GM19372 (cell line): ENCODE measurements at regions not wholly inside any gene's neighbourhood (a gene's known extent, or its start where the extent isn't known, plus 50 kb on each side); places are given as distances from the start of the nearest gene placed in this dataset.
"Not testable (repeated sequence)": the region's sequence is repeated elsewhere in the genome, so short reads cannot be mapped to it uniquely, and the experiment has no call there.

Source experiments
- ATAC-seq: cut with Tn5 transposase; IDR thresholded peaks from one replicate; pipeline ENCODE4 v1.9.1; 2021; ENCODE audit warnings: mild to moderate bottlenecking, low read depth, moderate library complexity; ENCODE audit not compliant: unreplicated experiment

DNA sequence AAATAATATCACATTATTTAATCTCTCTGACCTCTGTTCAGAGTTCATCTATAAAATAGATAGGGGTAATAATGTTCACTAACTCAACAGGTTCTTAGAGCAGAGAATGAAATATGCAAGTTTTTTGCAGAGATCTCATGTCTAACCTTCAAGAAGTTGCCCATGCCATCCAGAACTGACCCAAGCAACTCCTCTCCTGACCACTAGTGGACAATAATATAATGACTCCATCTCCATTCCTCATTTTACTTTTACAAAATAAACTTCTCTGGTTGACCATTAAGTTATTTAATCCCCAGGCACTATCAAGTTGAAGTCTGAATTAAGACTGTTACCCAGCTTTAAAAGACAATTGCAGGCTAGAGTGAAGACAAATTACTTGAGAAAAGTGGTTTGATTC is 382.6 kb downstream of the KCNA4 start:
- ATAC-seq, result no peak

DNA sequence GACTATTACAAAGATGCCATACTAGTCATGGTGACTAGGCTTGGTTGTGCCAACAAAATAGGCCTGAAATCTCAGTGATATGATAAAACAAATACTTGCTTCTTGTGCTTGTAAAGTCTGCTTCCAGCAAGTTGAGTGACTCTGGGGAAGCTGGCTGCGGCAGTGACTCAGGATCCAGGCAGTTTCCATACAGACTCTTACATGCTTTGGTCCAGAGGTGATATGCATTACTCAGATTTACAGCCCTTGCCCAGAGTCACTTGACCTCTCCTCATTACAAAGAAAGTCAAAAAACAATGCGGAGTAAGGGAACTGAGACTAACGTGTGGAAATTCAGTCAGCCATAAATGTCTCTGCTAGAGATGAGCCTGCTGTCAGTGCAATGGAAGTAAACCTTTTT is 387.5 kb downstream of the KCNA4 start:
- no peak for ATAC-seq

DNA sequence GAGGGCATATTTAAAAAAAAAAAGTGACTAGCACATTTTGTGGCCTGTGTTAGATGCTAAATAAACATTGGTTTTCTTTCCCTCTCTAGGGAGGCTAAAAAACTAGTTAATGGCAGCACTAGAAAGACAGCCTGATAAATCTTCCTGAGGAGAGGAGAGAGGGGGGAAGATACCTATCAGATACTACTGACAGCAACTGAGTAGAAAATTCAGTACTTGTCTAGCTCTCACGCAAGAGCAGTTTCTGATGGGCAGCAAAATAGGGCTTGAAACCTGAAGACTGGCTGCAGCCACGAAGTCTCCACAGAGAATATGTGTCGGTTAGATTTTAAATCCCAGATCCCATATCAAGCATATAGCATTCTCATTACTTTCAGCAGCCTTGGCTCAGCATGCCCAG is 388.2 kb downstream of the KCNA4 start:
- no peak for ATAC-seq

DNA sequence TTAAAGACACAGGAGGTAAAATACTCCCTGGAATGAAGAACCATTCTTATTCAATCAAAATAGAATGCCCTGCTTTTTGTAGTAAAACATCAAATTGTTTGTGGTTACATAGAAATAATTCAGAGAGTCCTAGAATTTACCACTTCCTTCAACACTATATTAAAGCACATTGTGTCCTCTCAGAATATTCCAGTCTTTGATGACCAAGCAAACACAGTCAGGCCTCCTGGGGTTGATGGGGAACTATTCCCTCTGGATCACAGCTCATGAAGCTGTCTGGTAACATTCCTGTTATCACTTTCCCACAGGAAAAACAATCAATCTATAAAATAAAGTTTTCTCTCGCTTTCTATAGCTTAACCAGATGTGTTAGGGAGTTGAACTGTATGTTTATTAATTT is 389.3 kb downstream of the KCNA4 start:
- ATAC-seq, result no peak

DNA sequence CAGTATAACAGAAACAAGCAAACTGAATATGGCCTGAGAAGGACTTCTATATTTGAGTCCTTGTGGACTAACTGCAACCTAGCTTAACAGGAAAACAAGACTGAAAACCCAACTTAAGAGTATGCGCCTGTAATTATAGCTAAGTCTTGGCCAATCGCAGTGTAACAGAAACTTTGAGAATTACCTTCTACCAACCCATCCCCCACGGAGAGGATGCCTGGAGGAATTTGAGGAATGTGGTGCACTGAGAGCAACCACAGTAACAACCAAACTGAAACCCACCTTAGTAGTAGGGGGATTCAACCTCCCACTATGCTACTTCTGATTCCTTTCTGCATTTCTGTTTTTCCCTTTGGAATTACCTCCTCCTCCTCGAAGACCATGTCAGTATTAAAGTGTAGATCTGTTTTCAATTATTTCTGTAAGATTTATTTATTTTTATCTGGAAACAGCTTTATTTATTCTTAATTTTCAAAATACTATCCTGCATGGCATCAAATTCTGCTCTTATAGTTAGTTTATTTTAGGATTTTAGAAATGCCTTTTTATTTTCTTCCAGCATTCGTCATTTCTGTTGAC is 393.6 kb downstream of the KCNA4 start:
- ATAC-seq, result no peak

DNA sequence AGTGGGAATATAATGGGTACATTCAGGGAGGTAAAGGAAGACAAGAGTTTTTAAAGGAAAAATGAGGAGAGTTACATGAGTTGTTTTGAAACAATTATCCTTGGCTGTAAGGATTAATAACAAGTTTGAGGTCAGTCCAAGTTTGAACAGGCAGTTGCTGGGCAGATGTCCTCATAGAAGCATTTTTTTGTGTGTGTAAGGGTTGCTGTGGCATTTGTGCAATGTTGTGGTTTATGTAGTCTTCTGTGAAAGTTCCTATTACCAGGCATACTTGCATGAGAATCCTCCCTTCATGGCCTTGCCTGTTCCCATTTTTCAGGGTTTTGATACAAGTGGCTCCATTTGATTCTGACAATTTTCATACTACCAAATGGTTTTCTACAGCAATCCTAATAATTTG is 400.2 kb downstream of the KCNA4 start:
- no peak for ATAC-seq

DNA sequence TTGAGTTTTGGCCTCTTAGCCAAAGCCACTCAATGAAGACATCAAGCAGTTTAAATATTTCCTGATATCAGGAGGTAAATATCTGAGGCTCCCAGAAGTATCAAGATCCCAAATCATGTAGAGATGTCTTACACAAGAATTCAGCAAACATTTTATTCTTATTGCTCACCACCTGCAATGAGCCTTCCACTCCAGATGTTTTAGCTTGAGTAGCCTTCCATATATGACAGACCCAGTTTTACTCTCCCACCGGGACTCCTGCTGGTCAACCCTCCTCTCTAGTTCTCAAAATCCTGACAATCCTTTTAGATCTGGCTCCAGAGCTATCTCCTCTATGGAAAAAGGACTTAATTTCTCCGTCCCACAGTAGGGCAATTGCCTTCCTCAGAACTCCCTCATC is 404.4 kb downstream of the KCNA4 start:
- ATAC-seq, result no peak

DNA sequence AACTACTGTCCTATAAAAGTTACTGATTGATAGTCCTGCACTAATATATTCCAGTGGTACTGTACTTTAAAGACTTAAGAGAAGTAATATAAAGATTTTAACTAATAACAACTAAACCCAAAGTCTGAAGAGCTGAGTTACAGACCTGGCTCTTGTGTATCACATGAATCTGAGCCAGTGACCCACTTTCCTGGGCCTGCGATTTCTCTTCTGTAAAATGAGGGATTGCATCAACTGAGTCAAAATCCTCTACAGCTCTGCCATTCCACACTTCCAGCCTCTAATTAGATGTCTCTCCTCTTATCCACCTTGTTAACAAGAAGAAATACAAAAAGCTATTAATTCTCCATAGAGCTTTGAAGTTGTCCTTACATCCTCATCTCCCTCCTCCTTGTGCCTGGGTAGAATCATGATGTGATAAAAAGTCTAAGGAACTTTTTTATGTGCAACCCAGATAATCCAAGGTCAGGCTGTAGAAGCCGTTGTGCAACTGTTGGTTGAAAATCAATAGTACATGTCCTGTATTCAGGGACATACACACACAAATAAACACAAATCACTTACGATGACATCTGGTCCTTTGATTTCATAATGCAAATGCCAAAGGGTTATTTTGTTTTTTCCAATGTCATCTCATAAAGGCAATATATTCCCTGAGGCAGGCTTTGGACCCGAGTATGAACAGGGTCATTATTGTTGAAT is 410.3 kb downstream of the KCNA4 start:
- ATAC-seq, result no peak

DNA sequence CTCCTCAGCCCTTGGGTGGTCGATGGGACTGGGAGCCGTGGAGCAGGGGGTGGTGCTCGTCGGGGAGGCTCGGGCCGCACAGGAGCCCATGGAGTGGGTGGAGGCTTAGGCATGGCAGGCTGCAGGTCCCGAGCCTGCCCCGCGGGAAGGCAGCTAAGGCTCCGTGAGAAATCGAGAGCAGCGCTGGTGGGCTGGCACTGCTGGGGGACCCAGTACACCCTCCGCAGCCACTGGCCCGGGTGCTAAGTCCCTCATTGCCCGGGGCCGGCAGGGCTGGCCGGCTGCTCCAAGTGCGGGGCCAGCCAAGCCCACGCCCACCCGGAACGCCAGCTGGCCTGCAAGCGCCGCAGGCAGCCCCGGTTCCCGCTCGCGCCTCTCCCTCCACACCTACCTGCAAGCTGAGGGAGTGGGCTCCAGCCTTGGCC is 416.7 kb downstream of the KCNA4 start:
- not testable (repeated sequence) for ATAC-seq

DNA sequence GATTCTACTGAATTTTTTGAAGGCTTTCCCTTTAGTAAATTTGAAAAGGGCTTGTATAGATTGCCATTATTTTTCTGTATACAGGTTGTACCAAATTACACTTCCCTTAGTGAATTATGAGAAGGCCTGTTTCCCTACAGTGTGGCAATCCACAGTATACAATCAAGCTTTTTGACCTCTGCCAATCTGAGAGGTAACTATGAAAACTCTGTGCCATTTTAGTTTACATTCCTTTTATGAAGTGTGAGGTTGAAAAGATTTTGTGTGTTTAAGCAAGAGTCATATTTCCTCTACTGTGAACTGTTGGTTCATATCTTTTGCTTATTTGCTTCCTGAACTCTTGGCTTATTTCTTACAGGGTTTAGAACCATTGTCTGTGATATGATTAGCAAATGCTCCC is 432.5 kb downstream of the KCNA4 start:
- no peak for ATAC-seq

DNA sequence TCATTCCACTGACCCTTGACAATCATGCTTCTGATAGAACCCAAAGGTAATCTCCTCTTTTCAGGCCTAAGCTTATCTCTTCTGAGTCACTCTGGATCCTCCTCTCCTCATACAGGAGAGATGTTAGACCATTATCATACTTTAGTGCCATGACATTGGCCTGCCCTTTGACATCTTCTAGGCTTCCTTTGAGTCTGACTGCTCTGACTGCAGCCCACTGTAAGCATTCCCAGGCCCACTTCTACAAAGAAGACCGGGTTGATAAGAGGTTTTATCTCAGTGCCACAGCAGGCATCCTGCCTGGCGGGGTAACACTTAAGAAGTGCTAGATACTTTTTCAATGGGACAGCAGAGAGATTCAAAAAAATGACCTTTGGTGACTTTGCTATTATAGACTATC is 438.0 kb downstream of the KCNA4 start:
- no peak for ATAC-seq

DNA sequence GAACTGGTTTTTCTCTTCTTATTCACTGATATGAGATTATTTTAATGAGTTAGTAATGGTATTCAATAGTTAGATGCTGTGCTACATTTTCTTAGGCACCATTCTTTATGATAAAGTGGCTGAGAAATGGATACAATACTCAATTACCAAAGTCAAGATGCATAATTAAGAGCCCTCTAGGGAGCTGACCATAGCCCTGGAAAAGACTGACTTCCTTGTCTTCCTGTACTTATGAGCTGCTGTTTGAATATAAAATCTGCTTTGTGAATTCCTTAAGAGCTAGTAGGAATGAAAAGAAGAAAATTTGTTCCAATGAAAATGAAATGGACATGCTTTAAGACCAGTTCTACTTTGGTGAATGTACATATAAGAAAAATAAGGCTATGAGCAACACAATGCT is 452.3 kb downstream of the KCNA4 start:
- no peak for ATAC-seq

DNA sequence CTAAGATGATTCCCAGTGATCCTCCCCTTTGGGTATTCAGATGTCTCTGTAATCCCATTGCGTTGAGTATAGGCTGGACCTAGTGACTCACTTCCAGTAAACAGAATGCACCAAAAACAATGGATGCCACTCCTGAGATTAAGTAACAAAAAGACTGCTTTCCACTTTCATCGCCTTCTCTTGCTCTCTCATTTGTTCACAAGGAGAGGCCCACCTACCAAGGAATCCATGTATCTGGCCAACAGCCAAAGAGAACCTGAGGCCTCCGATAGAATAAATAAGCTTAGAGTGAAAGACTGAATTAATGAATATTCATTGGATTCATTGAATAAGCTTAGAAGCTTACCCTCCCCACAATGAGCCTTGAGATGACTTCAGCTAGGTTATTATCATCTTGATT is 454.6 kb downstream of the KCNA4 start:
- no peak for ATAC-seq

DNA sequence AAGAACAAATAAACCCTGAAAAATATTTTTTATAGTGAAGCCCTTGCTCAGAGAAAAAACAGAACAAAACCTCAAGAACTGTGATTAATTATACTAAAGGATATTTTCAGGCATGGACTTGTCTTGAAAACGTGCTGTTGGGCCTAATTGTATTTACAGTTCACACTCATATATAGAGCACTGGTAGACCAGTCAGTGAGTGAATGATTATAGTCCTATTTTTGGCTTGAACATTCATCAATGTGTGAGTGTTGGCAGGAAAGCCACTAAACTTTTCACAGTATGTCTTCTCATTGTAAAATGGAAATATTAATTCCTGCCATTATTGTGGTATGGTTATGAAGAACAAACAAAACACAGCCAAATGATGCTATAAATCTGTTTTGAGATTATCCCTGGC is 462.8 kb downstream of the KCNA4 start:
- no peak for ATAC-seq

DNA sequence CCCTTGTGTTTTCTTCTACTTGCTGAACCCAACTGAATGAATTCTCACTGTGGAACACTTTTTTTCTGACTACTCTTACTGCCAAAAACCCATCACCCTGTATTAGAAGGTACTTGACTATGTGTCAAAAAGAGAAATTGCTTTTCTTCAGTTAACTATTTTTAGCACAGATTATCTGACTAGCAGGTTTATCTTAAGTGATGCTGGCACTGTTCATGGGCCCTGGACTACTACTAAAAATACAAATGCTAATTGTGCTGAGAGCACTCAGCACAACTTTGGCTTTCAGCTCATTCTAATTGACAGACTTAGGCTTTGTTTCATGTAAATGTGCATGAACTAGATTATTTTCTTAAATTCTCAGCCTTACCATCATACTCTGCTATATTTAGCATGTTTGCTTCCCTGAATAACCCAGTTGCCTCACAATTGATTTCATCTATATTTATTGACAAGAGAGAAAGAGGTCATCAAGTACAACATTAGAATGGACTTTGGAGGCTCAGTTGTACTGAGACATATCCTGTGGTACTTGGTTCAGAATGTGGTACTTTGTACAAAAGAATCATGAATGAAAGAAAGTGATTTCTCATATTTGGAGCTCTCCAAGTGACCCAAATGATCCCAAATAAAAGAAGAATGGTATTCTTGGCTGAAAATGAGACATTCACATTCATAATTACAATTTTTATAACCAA is 478.3 kb downstream of the KCNA4 start:
- ATAC-seq, result no peak

DNA sequence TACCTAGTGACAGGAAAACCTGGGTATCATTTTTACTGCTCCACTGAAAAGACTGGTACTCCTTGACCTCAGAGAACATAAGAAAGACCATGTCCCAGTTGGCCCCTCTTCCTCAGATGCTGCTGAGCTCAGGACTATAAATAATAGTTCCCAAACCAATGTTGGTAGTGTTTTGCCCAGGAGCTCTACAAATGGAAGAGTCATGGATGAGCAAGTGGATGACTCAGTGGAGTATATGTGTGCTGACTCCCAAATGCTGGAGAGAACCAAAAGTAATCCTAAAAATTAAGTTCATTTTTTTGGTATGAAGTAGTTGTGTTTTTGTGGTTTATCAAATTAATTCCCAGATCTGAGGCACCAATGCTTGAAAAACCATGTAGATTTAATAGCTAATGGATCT is 482.0 kb downstream of the KCNA4 start:
- no peak for ATAC-seq

DNA sequence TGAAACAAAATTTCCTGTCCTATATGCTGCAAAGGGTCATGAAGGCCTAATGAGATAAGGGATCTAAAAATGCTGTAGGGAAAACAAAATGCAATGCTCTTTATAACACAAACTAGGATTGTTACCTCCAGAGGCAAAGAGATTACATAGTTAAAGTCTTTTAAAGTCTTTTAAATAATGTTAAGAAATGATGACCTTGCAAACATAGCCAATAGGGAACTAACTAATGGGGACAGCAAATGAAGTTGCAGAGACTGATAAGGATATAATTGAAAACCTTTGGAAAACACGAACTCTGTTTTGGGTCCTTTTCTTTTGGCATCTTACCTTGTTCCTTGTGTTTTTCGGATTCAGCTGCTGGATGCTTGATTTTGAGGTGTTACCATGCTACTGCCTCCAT is 485.9 kb downstream of the KCNA4 start:
- no peak for ATAC-seq

DNA sequence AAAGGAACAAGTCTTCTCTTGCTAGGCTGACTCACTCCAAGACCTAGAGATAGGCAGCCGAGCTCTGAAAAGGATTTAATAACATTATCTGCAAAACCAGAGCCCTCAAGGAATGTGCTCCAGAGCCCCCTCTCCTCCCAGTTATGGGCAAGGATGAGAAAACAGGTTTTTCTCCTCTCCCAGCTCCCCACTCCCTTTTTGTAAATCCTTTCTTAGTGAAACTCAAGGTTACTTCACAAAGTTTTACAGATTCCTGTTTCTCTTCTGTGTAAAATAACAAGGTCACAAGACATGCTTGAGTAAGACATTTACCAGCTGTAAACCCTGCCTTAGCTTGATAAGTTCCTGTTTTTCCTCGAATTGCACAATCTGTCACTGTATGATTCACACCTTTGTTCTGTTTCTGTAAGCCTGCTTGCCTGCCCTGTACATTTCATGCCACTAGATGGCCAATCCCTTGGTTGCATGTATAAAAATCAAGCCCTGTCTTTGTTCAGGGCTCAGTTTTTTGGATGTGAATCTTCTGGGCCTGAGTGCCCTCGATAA is 489.4 kb downstream of the KCNA4 start:
- ATAC-seq, result no peak

DNA sequence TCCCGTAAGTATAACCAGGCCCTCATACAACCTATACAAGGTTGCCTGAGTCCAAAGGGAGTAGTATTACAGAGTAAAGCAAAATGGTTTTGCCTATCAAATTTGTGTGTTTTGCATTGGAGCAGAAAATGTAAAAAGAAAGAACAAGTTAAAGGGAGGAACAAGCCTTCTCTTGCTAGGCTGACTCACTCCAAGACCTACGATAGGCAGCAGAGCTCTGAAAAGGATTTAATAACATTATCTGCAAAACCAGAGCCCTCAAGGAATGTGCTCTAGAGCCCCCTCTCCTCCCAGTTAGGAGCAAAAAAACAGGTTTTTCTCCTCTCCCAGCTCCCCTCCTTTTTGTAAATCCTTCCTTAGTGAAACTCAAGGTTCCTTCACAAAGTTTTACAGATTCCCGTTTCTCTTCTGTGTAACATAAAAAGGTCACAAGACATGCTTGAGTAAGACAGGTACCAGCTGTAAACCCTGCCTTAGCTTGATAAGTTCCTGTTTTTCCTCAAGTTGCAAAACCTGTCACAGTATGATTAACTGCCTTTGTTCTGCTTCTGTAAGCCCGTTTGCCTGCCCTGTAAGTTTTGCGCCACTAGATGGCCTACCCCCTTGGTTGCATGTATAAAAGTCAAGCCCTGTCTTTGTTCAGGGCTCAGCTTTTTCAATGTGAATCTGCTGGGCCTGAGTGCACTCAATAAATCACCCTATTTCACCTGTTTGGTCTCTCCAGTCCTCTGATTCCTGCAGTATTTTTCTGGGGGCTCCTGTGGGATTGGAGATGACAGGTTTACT is 498.2 kb downstream of the KCNA4 start:
- ATAC-seq, result no peak

DNA sequence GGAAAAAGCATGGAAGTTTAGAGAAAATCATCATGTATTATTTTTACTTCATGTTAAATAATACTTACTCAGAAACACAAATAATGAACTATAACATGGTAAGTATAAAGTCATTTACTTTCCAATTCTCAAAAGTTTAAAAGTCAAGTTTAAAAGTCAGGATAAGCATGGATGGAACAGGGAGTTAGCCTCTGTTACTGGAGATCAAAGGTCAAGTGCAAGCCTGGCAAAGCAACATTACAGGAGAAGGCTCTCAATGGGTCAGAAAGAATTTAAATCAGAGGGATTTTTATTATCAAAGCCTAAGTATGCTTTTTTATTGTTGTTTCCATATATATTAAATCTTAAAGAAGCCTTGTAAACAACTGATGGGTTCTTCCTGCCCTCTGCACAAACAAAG is 505.4 kb downstream of the KCNA4 start:
- ATAC-seq, result no peak

DNA sequence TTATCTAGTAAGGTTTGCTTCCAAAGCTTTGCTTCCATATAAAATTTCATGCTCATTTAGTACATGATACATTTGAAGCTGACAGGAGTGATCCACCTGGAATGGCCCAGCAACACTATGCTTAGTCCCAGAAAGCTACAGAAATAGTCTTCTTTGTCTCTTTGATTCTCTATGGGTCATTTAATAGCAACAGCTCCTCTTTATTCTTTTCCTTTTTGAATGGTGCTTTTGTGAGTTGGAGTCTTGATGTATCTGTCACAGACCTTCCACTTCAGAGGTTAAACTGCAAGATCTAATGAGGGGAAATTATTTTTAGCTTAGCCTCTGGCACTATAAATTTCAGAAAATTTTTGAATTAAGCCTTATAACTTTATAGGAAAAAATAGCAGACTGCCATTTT is 509.5 kb downstream of the KCNA4 start:
- ATAC-seq, result no peak
